Stromal cell of bone marrow (primary cell): ENCODE measurements at regions not wholly inside any gene's neighbourhood (a gene's known extent, or its start where the extent isn't known, plus 50 kb on each side); places are given as distances from the start of the nearest gene placed in this dataset.

ENCODE experiments used
- DNase-seq: peaks from one replicate; pipeline ENCODE4 v3.0.0-alpha.2; 2012; ENCODE audit warnings: low read depth

- peak; percentile 30 for DNase-seq
Observed at GRCh38 chr3:59653405-59654122, 603.7 kb upstream of the CFAP20DC start.

GRCh38 chr3:59644479-59645402, 594.9 kb upstream of the CFAP20DC start:
- no peak for DNase-seq

GRCh38 chr3:59641169-59641899, 591.5 kb upstream of the CFAP20DC start:
- peak; percentile 64 for DNase-seq

- DNase-seq: no peak
Observed at GRCh38 chr3:59632760-59633573, 583.1 kb upstream of the CFAP20DC start.

- DNase-seq: no peak
Observed at GRCh38 chr3:59631482-59631881, 581.7 kb upstream of the CFAP20DC start.

- DNase-seq: no peak
Observed at GRCh38 chr3:59621037-59621436, 571.2 kb upstream of the CFAP20DC start.

- no peak for DNase-seq
Observed at GRCh38 chr3:59620325-59620724, 570.5 kb upstream of the CFAP20DC start.

GRCh38 chr3:59612444-59612715, 562.6 kb upstream of the CFAP20DC start:
- DNase-seq: no peak

GRCh38 chr3:59611649-59612443, 562.0 kb upstream of the CFAP20DC start:
- DNase-seq: no peak

- no peak for DNase-seq
Observed at GRCh38 chr3:59609657-59610348, 560.0 kb upstream of the CFAP20DC start.

GRCh38 chr3:59608356-59608755, 558.5 kb upstream of the CFAP20DC start:
- no peak for DNase-seq

GRCh38 chr3:59607656-59608055, 557.8 kb upstream of the CFAP20DC start:
- DNase-seq: peak; percentile 22

GRCh38 chr3:59606638-59607266, 556.9 kb upstream of the CFAP20DC start:
- DNase-seq: no peak

- no peak for DNase-seq
Observed at GRCh38 chr3:59605944-59606534, 556.2 kb upstream of the CFAP20DC start.

GRCh38 chr3:59605318-59605717, 555.5 kb upstream of the CFAP20DC start:
- DNase-seq: no peak

GRCh38 chr3:59601486-59601885, 551.7 kb upstream of the CFAP20DC start:
- no peak for DNase-seq

- no peak for DNase-seq
Observed at GRCh38 chr3:59600631-59601030, 550.8 kb upstream of the CFAP20DC start.

- no peak for DNase-seq
Observed at GRCh38 chr3:59596741-59597140, 546.9 kb upstream of the CFAP20DC start.

GRCh38 chr3:59595830-59596229, 546.0 kb upstream of the CFAP20DC start:
- DNase-seq: no peak

- DNase-seq: no peak
Observed at GRCh38 chr3:59593380-59593779, 543.6 kb upstream of the CFAP20DC start.
